GM18507 (cell line): ENCODE measurements at regions not wholly inside any gene's neighbourhood (a gene's known extent, or its start where the extent isn't known, plus 50 kb on each side); places are given as distances from the start of the nearest gene placed in this dataset.
"Not testable (repeated sequence)": the region's sequence is repeated elsewhere in the genome, so short reads cannot be mapped to it uniquely, and the experiment has no call there.

Experiments
- DNase-seq: peaks from one replicate; pipeline ENCODE4 v3.0.0; 2011; ENCODE audit warnings: low read depth; ENCODE audit not compliant: insufficient read length; ENCODE audit errors: extremely low spot score
- FAIRE-seq: peaks from 2 replicates; lab custom pipeline; 2011; peaks lifted over from hg19 to GRCh38; lab: Jason Lieb, UNC

GRCh38 chr11:112706863-112707262, 254.4 kb upstream of the NCAM1 start:
- DNase-seq (no peak), FAIRE-seq (no peak)

GRCh38 chr11:112714340-112714739, 246.9 kb upstream of the NCAM1 start:
- not testable (repeated sequence) for FAIRE-seq, DNase-seq

- no peak for FAIRE-seq
- DNase-seq = no peak
Observed at GRCh38 chr11:112715056-112715455, 246.2 kb upstream of the NCAM1 start.

GRCh38 chr11:112718483-112718882, 242.7 kb upstream of the NCAM1 start:
- FAIRE-seq = no peak
- no peak for DNase-seq

- DNase-seq (no peak), FAIRE-seq (no peak)
Observed at GRCh38 chr11:112719736-112720525, 241.3 kb upstream of the NCAM1 start.

- no peak for FAIRE-seq
- DNase-seq = no peak
Observed at GRCh38 chr11:112722148-112722547, 239.1 kb upstream of the NCAM1 start.

- no peak for DNase-seq
- no peak for FAIRE-seq
Observed at GRCh38 chr11:112722876-112723275, 238.3 kb upstream of the NCAM1 start.

GRCh38 chr11:112723676-112724495, 237.3 kb upstream of the NCAM1 start:
- FAIRE-seq = no peak
- DNase-seq = no peak

GRCh38 chr11:112724496-112724790, 236.8 kb upstream of the NCAM1 start:
- no peak for DNase-seq

GRCh38 chr11:112725636-112726035, 235.6 kb upstream of the NCAM1 start:
- no peak for FAIRE-seq
- DNase-seq = no peak

More at GRCh38 chr11:112724496-112724790, 236.8 kb upstream of the NCAM1 start:
- no peak for FAIRE-seq

- no peak for FAIRE-seq
Observed at GRCh38 chr11:112727341-112727841, 233.8 kb upstream of the NCAM1 start.

GRCh38 chr11:112728288-112728687, 232.9 kb upstream of the NCAM1 start:
- DNase-seq (no peak), FAIRE-seq (no peak)

More at GRCh38 chr11:112727341-112727841, 233.8 kb upstream of the NCAM1 start:
- no peak for DNase-seq

GRCh38 chr11:112728716-112729115, 232.5 kb upstream of the NCAM1 start:
- DNase-seq = no peak
- FAIRE-seq = no peak

- DNase-seq (no peak), FAIRE-seq (no peak)
Observed at GRCh38 chr11:112730591-112730990, 230.6 kb upstream of the NCAM1 start.

- FAIRE-seq = no peak
Observed at GRCh38 chr11:112731538-112731937, 229.7 kb upstream of the NCAM1 start.

GRCh38 chr11:112732031-112732430, 229.2 kb upstream of the NCAM1 start:
- FAIRE-seq (no peak), DNase-seq (no peak)

More at GRCh38 chr11:112731538-112731937, 229.7 kb upstream of the NCAM1 start:
- DNase-seq = no peak

GRCh38 chr11:112734207-112734606, 227.0 kb upstream of the NCAM1 start:
- FAIRE-seq (no peak), DNase-seq (no peak)

GRCh38 chr11:112735470-112735869, 225.8 kb upstream of the NCAM1 start:
- no peak for FAIRE-seq

GRCh38 chr11:112744041-112744440, 217.2 kb upstream of the NCAM1 start:
- no peak for DNase-seq
- no peak for FAIRE-seq

More at GRCh38 chr11:112735470-112735869, 225.8 kb upstream of the NCAM1 start:
- no peak for DNase-seq

GRCh38 chr11:112745973-112746372, 215.2 kb upstream of the NCAM1 start:
- no peak for FAIRE-seq
- DNase-seq = no peak

GRCh38 chr11:112748252-112748651, 213.0 kb upstream of the NCAM1 start:
- DNase-seq (no peak), FAIRE-seq (no peak)
